ENCODE measurements at regions not wholly inside any gene's neighbourhood (a gene's known extent, or its start where the extent isn't known, plus 50 kb on each side); places are given as distances from the start of the nearest gene placed in this dataset.
A peak's percentile ranks its signal among the peaks of the same experiment; 100 is the strongest.

DNA sequence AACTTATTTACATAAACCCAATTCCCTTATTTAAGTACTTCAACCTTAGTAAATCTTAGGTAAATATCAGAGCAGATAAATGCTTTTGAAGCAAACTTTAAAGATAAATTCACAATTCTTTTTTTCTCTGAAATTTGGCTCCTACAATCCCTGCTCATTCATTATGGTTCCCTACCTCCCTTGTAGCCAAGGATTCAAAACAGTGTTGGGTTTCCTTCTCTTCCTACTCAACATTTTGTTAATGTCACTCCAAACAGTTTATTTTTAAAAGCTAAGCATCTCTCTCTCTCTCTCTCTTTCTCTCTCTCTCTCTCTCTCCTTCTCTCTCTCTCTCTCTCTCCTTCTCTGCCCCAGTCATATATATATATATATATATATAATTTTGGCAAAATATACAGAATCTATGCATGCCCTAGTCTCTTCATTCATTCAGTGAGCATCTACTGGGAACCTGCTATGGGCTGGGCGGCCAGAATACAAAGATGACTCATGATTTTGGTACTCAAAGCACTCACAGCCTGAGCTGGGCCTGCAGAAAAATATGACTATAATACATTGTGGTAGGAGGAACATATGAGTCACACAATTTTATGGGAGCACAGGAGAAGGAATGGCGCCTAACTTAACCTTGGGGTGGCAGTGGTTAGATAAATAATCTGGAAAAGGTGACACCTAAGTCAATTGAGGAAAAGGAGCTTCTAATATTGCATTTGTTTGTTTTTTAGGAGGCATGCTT lies 123.7 kb upstream of the DHRS4 start:
- ChIA-PET POLR2A (interaction anchor here (0.8 kb wide), 1 partner anchor 15 kb away, joined by 3 read pairs; no protein-coding TSS in a partner anchor), CTCF (interaction anchor here (0.8 kb wide), 1 partner anchor 241 kb away, joined by 4 read pairs; no protein-coding TSS in a partner anchor)
- TF ChIP-seq FOXM1 (IDR thresholded peaks at IDR 0.05; ENCODE audit: borderline replicate concordance) = no peak
- no peak for TF ChIP-seq LEF1 (IDR thresholded peaks at IDR 0.05; ENCODE audit: borderline replicate concordance)
- no peak for TF ChIP-seq TARDBP (IDR thresholded peaks at IDR 0.05)
- TF ChIP-seq BHLHE40 (IDR thresholded peaks at IDR 0.05; ENCODE audit: borderline replicate concordance) = no peak
- TF ChIP-seq NFRKB (IDR thresholded peaks at IDR 0.05) = no peak
- TF ChIP-seq FOXK2 (IDR thresholded peaks at IDR 0.05) = no peak
- TF ChIP-seq ZNF384 (IDR thresholded peaks at IDR 0.05) = no peak
- no peak for TF ChIP-seq ELF4 (IDR thresholded peaks at IDR 0.05)
- TF ChIP-seq ARNT (IDR thresholded peaks at IDR 0.05) = no peak
- DNase-seq (ENCODE audit: extremely low spot score) = peak; percentile 21

DNA sequence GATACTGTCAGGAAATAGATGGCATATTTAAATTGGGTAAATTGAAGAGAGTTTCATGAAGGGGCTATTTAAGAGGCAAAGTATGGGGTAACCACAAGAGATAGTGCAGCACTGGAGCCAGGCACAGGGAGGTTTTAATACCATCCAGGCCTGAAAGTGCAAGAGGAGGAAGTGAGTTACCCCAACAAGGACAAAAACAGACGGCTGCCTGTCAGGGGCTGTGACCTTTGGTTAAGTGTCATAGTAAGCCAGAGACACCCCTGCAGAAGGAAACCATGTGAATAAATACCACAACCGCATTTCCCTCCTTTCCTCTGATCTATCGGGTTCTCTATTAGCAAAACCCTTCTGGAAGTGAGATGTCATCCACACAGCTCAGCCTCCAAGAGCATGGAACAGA lies 122.0 kb upstream of the DHRS4 start:
- ChIA-PET POLR2A (no interaction called here), CTCF (no interaction called here)
- TF ChIP-seq TARDBP (IDR thresholded peaks at IDR 0.05) (no peak), ARNT (IDR thresholded peaks at IDR 0.05) (no peak), NFRKB (IDR thresholded peaks at IDR 0.05) (no peak), ZNF384 (IDR thresholded peaks at IDR 0.05) (no peak), LEF1 (IDR thresholded peaks at IDR 0.05; ENCODE audit: borderline replicate concordance) (no peak), FOXK2 (IDR thresholded peaks at IDR 0.05) (no peak)
- no peak for DNase-seq (ENCODE audit: extremely low spot score)

DNA sequence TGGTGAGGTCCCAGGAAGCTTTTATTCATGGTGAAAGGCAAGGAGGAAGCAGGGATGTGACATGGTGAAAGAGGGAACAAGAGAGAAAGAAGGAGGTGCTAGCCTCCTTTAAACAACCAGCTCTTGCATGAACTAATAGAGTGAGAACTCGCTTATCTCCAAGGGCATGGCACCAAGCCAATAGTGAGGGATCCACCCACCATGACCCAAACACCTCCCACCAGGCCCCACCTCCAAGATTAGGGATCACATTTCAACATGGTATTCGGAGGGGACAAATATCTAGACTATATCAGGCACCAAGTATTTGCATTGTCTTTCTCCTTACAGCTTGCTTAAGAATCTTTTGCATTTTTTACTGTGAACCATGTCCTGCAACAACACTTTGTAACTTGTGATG lies 91.9 kb upstream of the DHRS4 start:
- no peak for DNase-seq (ENCODE audit: extremely low spot score)
- TF ChIP-seq ZNF384 (IDR thresholded peaks at IDR 0.05) = no peak
- no peak for TF ChIP-seq HDGF (IDR thresholded peaks at IDR 0.05; ENCODE audit: borderline replicate concordance)
- no peak for TF ChIP-seq L3MBTL2 (conservative IDR thresholded peaks at IDR 0.05)
- no peak for TF ChIP-seq NFRKB (IDR thresholded peaks at IDR 0.05)
- TF ChIP-seq ELF4 (IDR thresholded peaks at IDR 0.05) = no peak
- no peak for TF ChIP-seq CTBP1 (IDR thresholded peaks at IDR 0.05; ENCODE audit: borderline replicate concordance)
- TF ChIP-seq FOXM1 (IDR thresholded peaks at IDR 0.05; ENCODE audit: borderline replicate concordance) = no peak
- no peak for TF ChIP-seq LEF1 (IDR thresholded peaks at IDR 0.05; ENCODE audit: borderline replicate concordance)
- TF ChIP-seq FOXK2 (IDR thresholded peaks at IDR 0.05) = no peak
- TF ChIP-seq SUZ12 (IDR thresholded peaks at IDR 0.05) = no peak
- TF ChIP-seq TARDBP (IDR thresholded peaks at IDR 0.05) = no peak
- TF ChIP-seq BHLHE40 (IDR thresholded peaks at IDR 0.05; ENCODE audit: borderline replicate concordance) = no peak
- TF ChIP-seq ARNT (IDR thresholded peaks at IDR 0.05) = no peak
- no peak for TF ChIP-seq FOXA1 (IDR thresholded peaks at IDR 0.05)
- CTCF ChIA-PET = no interaction called here
- POLR2A ChIA-PET = no interaction called here

- CTCF ChIA-PET = no interaction called here
- DNase-seq (ENCODE audit: extremely low spot score) = no peak
- POLR2A ChIA-PET = no interaction called here
- TF ChIP-seq LEF1 (IDR thresholded peaks at IDR 0.05; ENCODE audit: borderline replicate concordance) = no peak
- no peak for TF ChIP-seq ARNT (IDR thresholded peaks at IDR 0.05)
- TF ChIP-seq PKNOX1 (IDR thresholded peaks at IDR 0.05) = no peak
- no peak for TF ChIP-seq SUZ12 (IDR thresholded peaks at IDR 0.05)
- no peak for TF ChIP-seq ELF4 (IDR thresholded peaks at IDR 0.05)
- TF ChIP-seq SP1 (IDR thresholded peaks at IDR 0.05) = no peak
- no peak for TF ChIP-seq CTBP1 (IDR thresholded peaks at IDR 0.05; ENCODE audit: borderline replicate concordance)
- TF ChIP-seq HDGF (IDR thresholded peaks at IDR 0.05; ENCODE audit: borderline replicate concordance) = no peak
- TF ChIP-seq BHLHE40 (IDR thresholded peaks at IDR 0.05; ENCODE audit: borderline replicate concordance) = no peak
These were observed 91.1 kb upstream of the DHRS4 start for GRCh38 chr14:23862513-23862912.

DNA sequence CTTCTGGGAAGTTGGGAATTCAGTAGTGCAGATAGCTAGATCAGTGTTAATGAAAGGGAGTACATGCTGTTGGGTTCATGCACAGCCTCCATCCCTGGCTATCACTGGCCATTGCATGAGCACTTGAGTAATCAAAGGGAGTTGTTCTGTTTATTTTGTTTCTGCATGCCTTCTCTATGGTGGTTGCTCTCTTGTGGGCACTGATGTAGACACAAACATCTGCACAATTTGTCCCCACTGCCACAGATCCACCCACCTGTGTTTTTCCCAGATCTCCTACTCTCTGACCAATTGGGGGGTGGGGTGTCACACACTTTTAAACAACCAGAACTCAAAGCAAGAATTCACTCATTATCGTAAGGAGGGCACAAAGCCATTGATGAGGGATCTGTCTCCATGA lies 89.7 kb upstream of the DHRS4 start:
- no peak for TF ChIP-seq FOXK2 (IDR thresholded peaks at IDR 0.05)
- TF ChIP-seq TARDBP (IDR thresholded peaks at IDR 0.05) = no peak
- TF ChIP-seq PKNOX1 (IDR thresholded peaks at IDR 0.05) = no peak
- TF ChIP-seq ELF4 (IDR thresholded peaks at IDR 0.05) = no peak
- TF ChIP-seq NFRKB (IDR thresholded peaks at IDR 0.05) = no peak
- TF ChIP-seq HDGF (IDR thresholded peaks at IDR 0.05; ENCODE audit: borderline replicate concordance) = no peak
- no peak for TF ChIP-seq SUZ12 (IDR thresholded peaks at IDR 0.05)
- TF ChIP-seq L3MBTL2 (conservative IDR thresholded peaks at IDR 0.05) = no peak
- no peak for TF ChIP-seq BHLHE40 (IDR thresholded peaks at IDR 0.05; ENCODE audit: borderline replicate concordance)
- TF ChIP-seq SP1 (IDR thresholded peaks at IDR 0.05) = no peak
- TF ChIP-seq LEF1 (IDR thresholded peaks at IDR 0.05; ENCODE audit: borderline replicate concordance) = no peak
- TF ChIP-seq FOXA1 (IDR thresholded peaks at IDR 0.05) = no peak
- no peak for TF ChIP-seq ARNT (IDR thresholded peaks at IDR 0.05)
- TF ChIP-seq CTBP1 (IDR thresholded peaks at IDR 0.05; ENCODE audit: borderline replicate concordance) = no peak
- TF ChIP-seq ZNF384 (IDR thresholded peaks at IDR 0.05) = no peak
- no peak for TF ChIP-seq FOXM1 (IDR thresholded peaks at IDR 0.05; ENCODE audit: borderline replicate concordance)
- ChIA-PET POLR2A (no interaction called here), CTCF (no interaction called here)
- no peak for DNase-seq (ENCODE audit: extremely low spot score)

DNA sequence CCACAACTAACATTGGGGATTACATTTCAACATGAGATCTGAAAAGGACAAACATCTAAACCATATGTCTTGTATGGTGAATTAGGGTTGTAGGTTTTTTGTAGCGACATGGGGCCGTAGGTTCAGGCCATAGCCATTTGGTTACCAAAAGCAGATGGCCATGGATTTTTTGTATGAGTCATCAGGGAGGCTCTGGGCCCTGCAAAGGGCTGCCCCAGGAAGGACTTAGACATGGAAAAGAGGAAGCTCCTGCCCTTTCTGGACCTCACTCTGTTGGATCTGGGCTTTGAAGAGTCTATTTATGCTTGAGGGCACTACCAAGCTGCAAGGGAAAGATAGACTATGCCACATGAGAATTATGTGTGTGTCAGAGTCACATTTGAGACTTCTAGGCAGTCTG lies 89.3 kb upstream of the DHRS4 start:
- POLR2A ChIA-PET = no interaction called here
- CTCF ChIA-PET = interaction anchor here (0.7 kb wide), 1 partner anchor 654 kb away, joined by 3 read pairs; no protein-coding TSS in a partner anchor
- no peak for DNase-seq (ENCODE audit: extremely low spot score)
- TF ChIP-seq PKNOX1 (IDR thresholded peaks at IDR 0.05) = no peak
- TF ChIP-seq LEF1 (IDR thresholded peaks at IDR 0.05; ENCODE audit: borderline replicate concordance) = no peak
- no peak for TF ChIP-seq L3MBTL2 (conservative IDR thresholded peaks at IDR 0.05)
- TF ChIP-seq ELF4 (IDR thresholded peaks at IDR 0.05) = no peak
- no peak for TF ChIP-seq SP1 (IDR thresholded peaks at IDR 0.05)
- TF ChIP-seq SUZ12 (IDR thresholded peaks at IDR 0.05) = no peak
- TF ChIP-seq ARNT (IDR thresholded peaks at IDR 0.05) = no peak
- TF ChIP-seq FOXA1 (IDR thresholded peaks at IDR 0.05) = no peak
- no peak for TF ChIP-seq FOXM1 (IDR thresholded peaks at IDR 0.05; ENCODE audit: borderline replicate concordance)
- no peak for TF ChIP-seq HDGF (IDR thresholded peaks at IDR 0.05; ENCODE audit: borderline replicate concordance)
- TF ChIP-seq TARDBP (IDR thresholded peaks at IDR 0.05) = no peak
- TF ChIP-seq CTBP1 (IDR thresholded peaks at IDR 0.05; ENCODE audit: borderline replicate concordance) = no peak

Measured in HEK293T (cell line).